HG02884 (cell line): ENCODE measurements at regions not wholly inside any gene's neighbourhood (a gene's known extent, or its start where the extent isn't known, plus 50 kb on each side); places are given as distances from the start of the nearest gene placed in this dataset.

Experiments
- ATAC-seq: cut with Tn5 transposase; IDR thresholded peaks from one replicate; pipeline ENCODE4 v1.9.1; 2021; ENCODE audit warnings: mild to moderate bottlenecking, moderate library complexity; ENCODE audit not compliant: unreplicated experiment

GRCh38 chr4:96301715-96302114, 461.8 kb downstream of the PDHA2 start:
- no peak for ATAC-seq

GRCh38 chr4:96305030-96305429, 465.1 kb downstream of the PDHA2 start:
- ATAC-seq = no peak

- no peak for ATAC-seq
Measured at GRCh38 chr4:96312046-96312685, 472.3 kb downstream of the PDHA2 start.

- no peak for ATAC-seq
Measured at GRCh38 chr4:96315815-96316214, 475.9 kb downstream of the PDHA2 start.

GRCh38 chr4:96316776-96317175, 476.9 kb downstream of the PDHA2 start:
- no peak for ATAC-seq

GRCh38 chr4:96317891-96318290, 478.0 kb downstream of the PDHA2 start:
- ATAC-seq = no peak

- no peak for ATAC-seq
Measured at GRCh38 chr4:96326846-96327245, 487.0 kb downstream of the PDHA2 start.

GRCh38 chr4:96342196-96342595, 502.3 kb downstream of the PDHA2 start:
- no peak for ATAC-seq

GRCh38 chr4:96342790-96343455, 503.0 kb downstream of the PDHA2 start:
- ATAC-seq = no peak

GRCh38 chr4:96343836-96344235, 503.9 kb downstream of the PDHA2 start:
- ATAC-seq = no peak

GRCh38 chr4:96347582-96347981, 507.7 kb downstream of the PDHA2 start:
- ATAC-seq = no peak

GRCh38 chr4:96352051-96352517, 512.2 kb downstream of the PDHA2 start:
- no peak for ATAC-seq

GRCh38 chr4:96354036-96354712, 514.3 kb downstream of the PDHA2 start:
- no peak for ATAC-seq

- ATAC-seq = no peak
Measured at GRCh38 chr4:96355414-96355813, 515.5 kb downstream of the PDHA2 start.

GRCh38 chr4:96356591-96357370, 516.9 kb downstream of the PDHA2 start:
- no peak for ATAC-seq

- ATAC-seq = no peak
Measured at GRCh38 chr4:96366632-96367031, 526.7 kb downstream of the PDHA2 start.

- ATAC-seq = no peak
Measured at GRCh38 chr4:96375367-96375766, 535.5 kb downstream of the PDHA2 start.

GRCh38 chr4:96379524-96379923, 539.6 kb downstream of the PDHA2 start:
- no peak for ATAC-seq

- no peak for ATAC-seq
Measured at GRCh38 chr4:96380106-96380505, 540.2 kb downstream of the PDHA2 start.

GRCh38 chr4:96383349-96383748, 543.5 kb downstream of the PDHA2 start:
- ATAC-seq = no peak

- no peak for ATAC-seq
Measured at GRCh38 chr4:96389770-96390169, 549.9 kb downstream of the PDHA2 start.
